ENCODE measurements at regions not wholly inside any gene's neighbourhood (a gene's known extent, or its start where the extent isn't known, plus 50 kb on each side); places are given as distances from the start of the nearest gene placed in this dataset.
"Not testable (repeated sequence)": the region's sequence is repeated elsewhere in the genome, so short reads cannot be mapped to it uniquely, and the experiment has no call there.

GRCh38 chr3:150357923-150358607, 50.0 kb upstream of the TSC22D2 start:
- no peak for DNase-seq

- DNase-seq, result no peak
These were observed 51.0 kb upstream of the TSC22D2 start for GRCh38 chr3:150357140-150357539.

- no peak for DNase-seq
These were observed 52.5 kb upstream of the TSC22D2 start for GRCh38 chr3:150355574-150355973.

GRCh38 chr3:150352931-150353330, 55.2 kb upstream of the TSC22D2 start:
- no peak for DNase-seq

GRCh38 chr3:150351398-150351797, 56.7 kb upstream of the TSC22D2 start:
- DNase-seq, result no peak

GRCh38 chr3:150349314-150350097, 58.6 kb upstream of the TSC22D2 start:
- DNase-seq, result no peak

GRCh38 chr3:150348500-150348899, 59.6 kb upstream of the TSC22D2 start:
- DNase-seq, result no peak

GRCh38 chr3:150346981-150347863, 60.9 kb upstream of the TSC22D2 start:
- no peak for DNase-seq

- DNase-seq, result no peak
These were observed 61.8 kb upstream of the TSC22D2 start for GRCh38 chr3:150346266-150346665.

GRCh38 chr3:150345021-150345538, 63.0 kb upstream of the TSC22D2 start:
- DNase-seq, result no peak

GRCh38 chr3:150344079-150344759, 63.9 kb upstream of the TSC22D2 start:
- DNase-seq, result no peak

GRCh38 chr3:150342896-150343467, 65.1 kb upstream of the TSC22D2 start:
- no peak for DNase-seq

- DNase-seq, result no peak
These were observed 66.2 kb upstream of the TSC22D2 start for GRCh38 chr3:150341891-150342290.

GRCh38 chr3:150336363-150336762, 71.7 kb upstream of the TSC22D2 start:
- DNase-seq, result not testable (repeated sequence)

- no peak for DNase-seq
These were observed 72.5 kb upstream of the TSC22D2 start for GRCh38 chr3:150335631-150336030.

GRCh38 chr3:150334974-150335373, 73.1 kb upstream of the TSC22D2 start:
- no peak for DNase-seq

GRCh38 chr3:150333477-150333876, 74.6 kb upstream of the TSC22D2 start:
- DNase-seq, result no peak

GRCh38 chr3:150331978-150332568, 76.0 kb upstream of the TSC22D2 start:
- DNase-seq, result no peak

GRCh38 chr3:150330872-150331271, 77.2 kb upstream of the TSC22D2 start:
- DNase-seq, result no peak

GRCh38 chr3:150330174-150330573, 77.9 kb upstream of the TSC22D2 start:
- no peak for DNase-seq

GRCh38 chr3:150329408-150329807, 78.7 kb upstream of the TSC22D2 start:
- no peak for DNase-seq

- no peak for DNase-seq
These were observed 79.5 kb upstream of the TSC22D2 start for GRCh38 chr3:150328654-150329040.
